ENCODE measurements at regions not wholly inside any gene's neighbourhood (a gene's known extent, or its start where the extent isn't known, plus 50 kb on each side); places are given as distances from the start of the nearest gene placed in this dataset.

DNA sequence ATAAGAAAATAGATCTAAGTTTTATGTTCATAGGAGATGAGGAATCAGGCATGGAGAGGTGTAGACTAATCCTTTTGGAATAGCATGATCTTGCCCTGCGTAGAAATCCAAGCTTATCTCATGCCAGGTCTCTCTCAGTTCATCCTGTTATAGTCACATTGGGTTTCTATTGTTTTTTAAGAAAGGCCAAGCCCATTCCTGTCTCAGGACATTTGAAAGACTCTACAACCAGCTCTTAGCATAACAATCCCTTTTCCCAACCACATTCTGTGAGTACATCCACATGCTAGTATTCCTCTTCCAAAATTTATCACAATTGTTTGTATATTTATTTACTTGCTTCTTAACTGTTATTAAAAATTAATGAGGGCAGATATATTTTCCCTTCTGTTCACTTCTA lies 130.3 kb downstream of the MMUT start:
- TF ChIP-seq, protein P1, sequence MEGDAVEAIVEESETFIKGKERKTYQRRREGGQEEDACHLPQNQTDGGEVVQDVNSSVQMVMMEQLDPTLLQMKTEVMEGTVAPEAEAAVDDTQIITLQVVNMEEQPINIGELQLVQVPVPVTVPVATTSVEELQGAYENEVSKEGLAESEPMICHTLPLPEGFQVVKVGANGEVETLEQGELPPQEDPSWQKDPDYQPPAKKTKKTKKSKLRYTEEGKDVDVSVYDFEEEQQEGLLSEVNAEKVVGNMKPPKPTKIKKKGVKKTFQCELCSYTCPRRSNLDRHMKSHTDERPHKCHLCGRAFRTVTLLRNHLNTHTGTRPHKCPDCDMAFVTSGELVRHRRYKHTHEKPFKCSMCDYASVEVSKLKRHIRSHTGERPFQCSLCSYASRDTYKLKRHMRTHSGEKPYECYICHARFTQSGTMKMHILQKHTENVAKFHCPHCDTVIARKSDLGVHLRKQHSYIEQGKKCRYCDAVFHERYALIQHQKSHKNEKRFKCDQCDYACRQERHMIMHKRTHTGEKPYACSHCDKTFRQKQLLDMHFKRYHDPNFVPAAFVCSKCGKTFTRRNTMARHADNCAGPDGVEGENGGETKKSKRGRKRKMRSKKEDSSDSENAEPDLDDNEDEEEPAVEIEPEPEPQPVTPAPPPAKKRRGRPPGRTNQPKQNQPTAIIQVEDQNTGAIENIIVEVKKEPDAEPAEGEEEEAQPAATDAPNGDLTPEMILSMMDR (IDR thresholded peaks at IDR 0.05; ENCODE audit: low read length), result no peak
- TF ChIP-seq EZH2 (IDR thresholded peaks at IDR 0.05; ENCODE audit: borderline replicate concordance, low read length), result no peak

Measured in OCI-LY1 (cell line).